Fibroblast of villous mesenchyme (primary cell): ENCODE measurements at regions not wholly inside any gene's neighbourhood (a gene's known extent, or its start where the extent isn't known, plus 50 kb on each side); places are given as distances from the start of the nearest gene placed in this dataset.

ENCODE experiments used
- DNase-seq: peaks from one replicate; pipeline ENCODE4 v3.0.0-alpha.2; 2010; ENCODE audit warnings: low read depth
- H3K4me3 ChIP-seq: 2 replicates; pipeline ENCODE4 v1.5.1; 2011; ENCODE audit warnings: low read depth, mild to moderate bottlenecking, low read length
- CTCF ChIP-seq: IDR thresholded peaks from 2 replicates; pipeline ENCODE4 v1.5.1; 2012; ENCODE audit warnings: low read depth, mild to moderate bottlenecking, low read length; ENCODE audit not compliant: insufficient read depth

- H3K4me3 ChIP-seq = no peak overlapping the region
- no peak for TF ChIP-seq CTCF
- DNase-seq = no peak
Measured at GRCh38 chr3:72213296-72214065, 428.5 kb upstream of the PROK2 start.

- DNase-seq = no peak
- no peak overlapping the region for H3K4me3 ChIP-seq
- no peak for TF ChIP-seq CTCF
Measured at GRCh38 chr3:72212396-72212795, 427.4 kb upstream of the PROK2 start.

GRCh38 chr3:72210261-72210660 is 425.3 kb upstream of the PROK2 start:
- no peak overlapping the region for H3K4me3 ChIP-seq
- TF ChIP-seq CTCF = no peak
- no peak for DNase-seq

GRCh38 chr3:72205297-72205826 is 420.4 kb upstream of the PROK2 start:
- DNase-seq = no peak
- TF ChIP-seq CTCF = no peak

GRCh38 chr3:72204452-72204851 is 419.5 kb upstream of the PROK2 start:
- no peak overlapping the region for H3K4me3 ChIP-seq
- no peak for DNase-seq
- TF ChIP-seq CTCF = no peak

More at GRCh38 chr3:72205297-72205826, 420.4 kb upstream of the PROK2 start:
- no peak overlapping the region for H3K4me3 ChIP-seq

GRCh38 chr3:72203613-72204349 is 418.8 kb upstream of the PROK2 start:
- no peak for DNase-seq
- no peak overlapping the region for H3K4me3 ChIP-seq
- TF ChIP-seq CTCF = no peak
